Stomach (tissue), 8 donors: ENCODE measurements at regions not wholly inside any gene's neighbourhood (a gene's known extent, or its start where the extent isn't known, plus 50 kb on each side); places are given as distances from the start of the nearest gene placed in this dataset.
A peak's percentile ranks its signal among the peaks of the same experiment; 100 is the strongest.
"Not testable (repeated sequence)": the region's sequence is repeated elsewhere in the genome, so short reads cannot be mapped to it uniquely, and the experiment has no call there.

Experiments used
- DNase-seq, 2 donors: peaks; one replicate each; pipeline versions ENCODE4 v3.0.0 to v3.0.0-alpha.2; 2013 to 2019
- H3K27ac ChIP-seq, 5 donors: fragments of 200-600 bp in 4 of 5; sonication (generic) in 4 of 5; one replicate each; pipeline ENCODE4 v1.5.1; 2013 to 2019; ENCODE audit warnings: mild to moderate bottlenecking in 1 of 5, moderate library complexity in 1 of 5
- H3K27me3 ChIP-seq, 3 donors: fragments of 200-600 bp; sonication (generic); one replicate each; pipeline ENCODE4 v1.5.1; 2017 to 2019; ENCODE audit warnings: mixed run types in 1 of 3
- H3K36me3 ChIP-seq, 4 donors: fragments of 200-600 bp; sonication (generic); 1 replicate in 3 of 4; 2 replicates in 1 of 4; pipeline ENCODE4 v1.5.1; 2016 to 2019
- H3K4me1 ChIP-seq, 4 donors: fragments of 200-600 bp; sonication (generic); one replicate each; pipeline ENCODE4 v1.5.1; 2016 to 2019
- H3K4me3 ChIP-seq, 4 donors: fragments of 200-600 bp; sonication (generic) in 3 of 4; one replicate each; pipeline ENCODE4 v1.5.1; 2016 to 2019; ENCODE audit warnings: mild to moderate bottlenecking in 1 of 4
- H3K9me3 ChIP-seq, 4 donors: fragments of 200-600 bp; sonication (generic); one replicate each; pipeline ENCODE4 v1.5.1; 2016 to 2019
- CTCF ChIP-seq, 7 experiments: fragments of 450-650 bp in 4 of 7; fragments of 200-600 bp in 3 of 7; sonication (generic) in 3 of 7; IDR thresholded peaks; one replicate each; pipeline ENCODE4 v1.5.1; 2016 to 2019; ENCODE audit warnings: antibody characterized with exemption in 7 of 7, control low read depth in 2 of 7, mild to moderate bottlenecking in 1 of 7
- EP300 ChIP-seq: sonication (generic); formaldehyde crosslinking; IDR thresholded peaks from one replicate; pipeline ENCODE4 v1.6.1; 2017; ENCODE audit warnings: antibody characterized with exemption
- POLR2A ChIP-seq, 4 donors: fragments of 450-650 bp; IDR thresholded peaks; one replicate each; pipeline ENCODE4 v1.6.1; 2016; ENCODE audit warnings: antibody characterized with exemption in 4 of 4, control low read depth in 2 of 4, mild to moderate bottlenecking in 1 of 4, moderate library complexity in 1 of 4
- POLR2AphosphoS5 ChIP-seq, 3 donors: sonication (generic); formaldehyde crosslinking; IDR thresholded peaks; one replicate each; pipeline ENCODE4 v1.6.1; 2016; ENCODE audit warnings: antibody characterized with exemption in 3 of 3
- WGBS, 5 donors: extraction: QIAGEN DNeasy Blood & Tissue Kit in 3 of 5; methylation state at CpG; one replicate each; pipeline versions ENCODE4 v1.1.5 to v1.1.7; 2013 to 2018; 5-methylcytosine and 5-hydroxymethylcytosine counted together
- intact Hi-C: fragments of 100-400 bp; cut with DNase I; formaldehyde crosslinking; loops from one replicate; pipeline ENCODE4 v1.15.1; 2023; ENCODE audit warnings: low total_unique reads
- donor health status: healthy with polysubstance abuse.
- donor health status: Bipolar disorder and iron deficiency.
- donor health status: healthy.

GRCh38 chr5:131019111-131019510 is 145.9 kb downstream of the HINT1 start:
- TF ChIP-seq CTCF (IDR thresholded peaks at IDR 0.05) (no peak), EP300 (no peak), POLR2AphosphoS5 (IDR thresholded peaks at IDR 0.05) (no peak), POLR2A (IDR thresholded peaks at IDR 0.05) (no peak)
- no peak for DNase-seq
- Histone ChIP-seq H3K4me1 (no peaks in the 10 kb centered on the region), H3K4me3 (no peak overlapping the region), H3K27ac (no peak overlapping the region), H3K27me3 (no peaks in the 10 kb centered on the region), H3K9me3 (peaks cover 0 to 7% (median 2%) of the 10 kb centered on the region in 4 donors), H3K36me3 (no peaks in the 10 kb centered on the region)
- 56 to 84% (median 73%) methylated on average over 1 of the region's 1 CpG for WGBS, 5 donors
- intact Hi-C loops = no loop called here

- 78 to 89% (median 86%) methylated on average over 18 to 24 of the region's 24 CpGs for whole genome bisulfite sequencing, 5 donors
- no peaks in the 10 kb centered on the region for H3K36me3 ChIP-seq
- no peaks in the 10 kb centered on the region for H3K27me3 ChIP-seq
- DNase-seq = no peak
- no peak overlapping the region for H3K27ac ChIP-seq
- H3K4me1 ChIP-seq = no peaks in the 10 kb centered on the region
- TF ChIP-seq POLR2A (IDR thresholded peaks at IDR 0.05) = no peak
- TF ChIP-seq EP300 = no peak
- TF ChIP-seq CTCF (IDR thresholded peaks at IDR 0.05) = no peak
- TF ChIP-seq POLR2AphosphoS5 (IDR thresholded peaks at IDR 0.05) = no peak
- H3K4me3 ChIP-seq = no peak overlapping the region
- intact Hi-C loops = no loop called here
- no peaks in the 10 kb centered on the region for H3K9me3 ChIP-seq
These were observed 156.7 kb downstream of the HINT1 start for GRCh38 chr5:131008329-131008728.

GRCh38 chr5:131005963-131006684 is 158.9 kb downstream of the HINT1 start:
- 43 to 59% (median 48%) methylated on average over 3 of the region's 3 CpGs for WGBS, 5 donors
- intact Hi-C loops = no loop called here
- no peaks in the 10 kb centered on the region for H3K27me3 ChIP-seq
- no peak overlapping the region for H3K4me3 ChIP-seq
- H3K36me3 ChIP-seq = no peaks in the 10 kb centered on the region
- TF ChIP-seq EP300 = no peak
- no peak for TF ChIP-seq CTCF (IDR thresholded peaks at IDR 0.05)
- no peak for TF ChIP-seq POLR2AphosphoS5 (IDR thresholded peaks at IDR 0.05)
- TF ChIP-seq POLR2A (IDR thresholded peaks at IDR 0.05) = no peak
- H3K27ac ChIP-seq = no peak overlapping the region
- no peaks in the 10 kb centered on the region for H3K9me3 ChIP-seq
- peak in 1 of 2 donors; percentile 24 for DNase-seq
- no peaks in the 10 kb centered on the region for H3K4me1 ChIP-seq

- H3K9me3 ChIP-seq = no peaks in the 10 kb centered on the region
- TF ChIP-seq POLR2A (IDR thresholded peaks at IDR 0.05) (no peak), EP300 (no peak)
- intact Hi-C loops = no loop called here
- WGBS, 5 donors = 60 to 73% (median 66%) methylated on average over 1 of the region's 1 CpG
- DNase-seq = no peak
- H3K36me3 ChIP-seq = no peaks in the 10 kb centered on the region
- no peaks in the 10 kb centered on the region for H3K27me3 ChIP-seq
- H3K4me3 ChIP-seq = no peak overlapping the region
- no peak overlapping the region for H3K27ac ChIP-seq
- no peaks in the 10 kb centered on the region for H3K4me1 ChIP-seq
These were observed 163.5 kb downstream of the HINT1 start for GRCh38 chr5:131001507-131001906.

GRCh38 chr5:131000289-131000688 is 164.8 kb downstream of the HINT1 start:
- Histone ChIP-seq H3K4me1 (no peaks in the 10 kb centered on the region), H3K9me3 (no peaks in the 10 kb centered on the region), H3K27ac (no peak overlapping the region), H3K36me3 (no peaks in the 10 kb centered on the region), H3K27me3 (no peaks in the 10 kb centered on the region), H3K4me3 (no peak overlapping the region)
- no peak for TF ChIP-seq EP300
- TF ChIP-seq POLR2A (IDR thresholded peaks at IDR 0.05) = no peak
- TF ChIP-seq CTCF (IDR thresholded peaks at IDR 0.05) = no peak
- no peak for TF ChIP-seq POLR2AphosphoS5 (IDR thresholded peaks at IDR 0.05)
- intact Hi-C loops = no loop called here
- DNase-seq = no peak

GRCh38 chr5:130996720-130997119 is 168.3 kb downstream of the HINT1 start:
- DNase-seq, H3K4me3 ChIP-seq, H3K9me3 ChIP-seq, H3K4me1 ChIP-seq, H3K27ac ChIP-seq, H3K27me3 ChIP-seq, H3K36me3 ChIP-seq, intact Hi-C loops: not testable (repeated sequence)
